GM18505 (cell line): ENCODE measurements at regions not wholly inside any gene's neighbourhood (a gene's known extent, or its start where the extent isn't known, plus 50 kb on each side); places are given as distances from the start of the nearest gene placed in this dataset.

Experiments
- ATAC-seq: cut with Tn5 transposase; IDR thresholded peaks from one replicate; pipeline ENCODE4 v1.9.1; 2021; ENCODE audit not compliant: unreplicated experiment
- POLR2A ChIP-seq: IDR thresholded peaks from 4 replicates; pipeline ENCODE4 v1.6.1; 2011; ENCODE audit warnings: borderline replicate concordance; ENCODE audit not compliant: insufficient read depth, insufficient read length; ENCODE audit errors: extremely low read depth

DNA sequence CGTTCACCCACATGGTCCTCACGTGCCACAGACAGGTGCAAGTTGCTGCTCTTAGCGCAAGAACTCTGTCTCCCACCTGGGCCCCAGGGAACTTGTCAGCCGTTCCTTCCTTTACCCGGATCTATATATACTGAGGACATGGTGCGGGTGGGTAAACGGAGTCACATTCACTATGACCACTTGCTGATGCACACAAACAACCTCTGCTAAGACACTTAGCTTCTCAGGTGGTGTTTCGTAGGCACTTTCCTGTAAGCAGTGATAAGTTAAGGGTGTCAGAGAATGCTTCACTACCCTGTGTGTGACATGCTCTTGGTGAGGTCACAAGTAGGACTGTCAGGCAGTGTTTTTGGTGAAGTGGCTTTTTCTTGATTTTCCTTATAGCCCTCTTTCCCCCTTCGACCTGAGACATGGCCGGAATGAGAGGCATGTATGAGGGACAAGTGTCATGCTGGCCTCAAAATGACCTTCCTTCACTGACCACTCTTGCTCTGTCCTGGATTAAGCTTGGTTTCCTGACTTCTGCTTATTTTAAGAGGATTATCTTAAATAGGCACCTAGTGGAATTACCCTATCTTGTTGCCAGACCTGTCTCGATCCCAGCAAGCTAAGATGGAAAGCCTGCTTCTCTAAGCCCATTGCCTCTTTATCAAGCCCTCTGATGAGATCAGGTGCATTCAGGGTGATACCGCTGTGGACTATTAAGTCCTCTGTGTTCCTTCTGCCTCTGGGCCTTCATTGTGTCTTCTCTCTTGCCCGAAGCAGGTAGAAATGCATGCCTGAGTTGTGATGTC is 97.1 kb upstream of the CELF4 start:
- no peak for TF ChIP-seq POLR2A
- ATAC-seq = no peak

DNA sequence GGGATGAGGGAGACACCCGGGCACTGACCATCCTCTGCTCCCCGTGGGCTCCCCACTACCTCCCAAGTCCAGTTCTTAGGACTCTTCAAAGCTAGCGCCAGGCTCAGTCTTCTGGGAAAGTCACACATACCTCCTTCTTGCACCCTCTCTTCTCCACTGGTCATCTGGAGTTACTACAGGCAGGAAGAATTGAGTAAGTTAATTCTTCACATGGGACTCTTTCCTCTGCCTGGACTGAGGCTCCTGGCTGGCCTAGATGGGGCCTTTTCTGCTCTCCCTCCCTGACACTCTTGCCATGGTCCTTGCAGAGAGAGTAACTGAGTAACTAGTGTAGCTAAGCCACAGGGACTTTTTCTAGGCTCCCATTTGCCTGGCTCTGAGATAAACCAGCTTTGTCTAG is 96.5 kb upstream of the CELF4 start:
- ATAC-seq = no peak
- no peak for TF ChIP-seq POLR2A

DNA sequence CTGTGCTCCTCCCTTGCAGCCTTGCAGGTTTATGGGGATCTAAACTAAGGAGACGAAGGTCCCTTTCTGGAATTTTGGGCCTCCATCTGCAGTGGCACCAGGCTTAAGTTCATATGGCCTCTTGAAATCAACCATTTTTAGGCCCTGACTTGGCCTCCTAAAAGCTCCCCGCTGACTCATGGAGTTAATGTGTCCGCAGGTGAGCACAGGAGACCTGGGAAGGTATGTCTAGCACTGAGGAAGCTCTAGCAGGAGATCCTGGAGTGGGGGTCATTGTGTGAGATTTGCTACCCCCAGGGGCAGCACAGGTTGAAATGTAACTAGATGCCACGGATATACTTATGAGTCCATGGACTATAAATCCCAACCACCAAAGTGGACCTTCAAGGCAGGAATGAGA is 95.9 kb upstream of the CELF4 start:
- no peak for ATAC-seq
- no peak for TF ChIP-seq POLR2A

DNA sequence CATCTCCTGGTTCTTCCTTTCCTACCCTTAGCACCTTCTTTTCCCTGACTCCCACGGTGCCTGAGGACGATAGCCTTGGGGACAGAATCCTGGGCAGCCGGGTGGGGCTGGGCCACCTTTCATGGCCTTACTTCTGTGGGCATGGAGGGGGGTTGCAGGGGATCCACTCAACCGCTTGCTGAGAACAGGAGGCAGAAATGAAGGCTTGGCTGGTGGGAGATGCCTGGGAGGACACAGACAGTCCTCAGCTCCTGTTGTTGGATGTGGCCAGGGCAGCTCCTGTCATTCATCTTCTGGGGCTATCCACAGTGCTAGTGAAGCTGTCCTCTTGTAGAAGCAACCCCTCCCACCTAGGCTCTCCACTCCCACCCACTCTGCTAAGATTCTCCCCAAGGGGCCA is 95.5 kb upstream of the CELF4 start:
- TF ChIP-seq POLR2A = no peak
- ATAC-seq = no peak

DNA sequence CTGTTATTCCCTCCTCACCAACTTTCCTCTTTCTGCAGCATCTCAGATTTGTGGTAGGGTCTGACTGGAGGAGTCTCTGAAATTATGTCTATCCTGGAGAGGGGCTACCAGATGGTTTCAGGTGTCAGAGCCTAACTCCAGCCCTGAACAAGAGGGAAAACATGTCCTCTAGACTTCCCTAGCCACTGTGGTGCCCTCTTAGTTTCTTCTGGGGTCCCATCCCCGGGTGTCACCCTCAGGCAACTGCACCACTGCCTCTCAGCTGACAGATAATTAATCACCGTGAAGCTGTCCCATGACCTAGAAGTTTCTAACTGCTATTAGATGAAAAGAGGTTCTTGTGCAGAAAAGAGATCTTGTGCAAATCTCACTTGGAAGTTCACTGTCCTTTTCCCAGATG is 95.1 kb upstream of the CELF4 start:
- no peak for ATAC-seq
- TF ChIP-seq POLR2A = no peak

DNA sequence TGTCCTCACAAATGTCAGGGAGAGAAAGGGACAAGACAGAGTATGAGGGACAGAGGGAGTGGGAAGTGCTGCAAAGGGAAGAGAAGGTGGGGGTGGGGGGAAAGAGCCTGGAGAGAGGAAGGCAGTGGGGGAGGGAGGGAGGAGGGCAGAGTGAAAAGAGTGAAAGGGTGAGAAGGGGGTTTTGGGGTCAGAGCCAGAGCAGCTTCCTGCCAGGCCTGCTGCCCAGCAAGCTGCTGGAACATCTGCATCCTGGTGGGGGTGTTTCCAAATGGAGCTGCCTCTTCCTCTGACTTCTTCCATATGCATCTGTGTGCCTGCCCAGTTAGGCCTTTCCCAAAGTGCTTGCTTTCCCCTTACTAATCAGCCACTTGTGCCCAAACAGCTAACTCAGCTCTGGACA is 94.3 kb upstream of the CELF4 start:
- no peak for ATAC-seq
- no peak for TF ChIP-seq POLR2A

DNA sequence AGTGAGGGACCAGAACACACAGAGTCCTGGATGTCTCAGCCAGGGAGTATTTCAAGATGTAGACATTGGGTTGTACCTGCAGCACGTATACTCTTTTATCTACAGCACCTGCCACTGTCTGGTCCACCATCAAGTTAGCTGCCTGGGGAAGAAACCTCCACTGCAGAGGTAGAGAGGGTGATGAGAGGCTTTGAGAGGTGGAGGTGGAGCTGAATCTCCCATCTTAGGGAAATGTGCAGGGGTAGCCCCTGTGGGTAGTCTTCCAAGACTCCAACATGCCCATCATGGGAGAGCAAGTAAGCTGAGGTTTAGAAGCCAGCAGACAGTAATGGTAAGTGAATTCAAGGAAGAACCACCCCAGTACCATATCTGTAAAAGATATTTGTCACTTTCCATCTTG is 93.3 kb upstream of the CELF4 start:
- no peak for ATAC-seq
- no peak for TF ChIP-seq POLR2A

DNA sequence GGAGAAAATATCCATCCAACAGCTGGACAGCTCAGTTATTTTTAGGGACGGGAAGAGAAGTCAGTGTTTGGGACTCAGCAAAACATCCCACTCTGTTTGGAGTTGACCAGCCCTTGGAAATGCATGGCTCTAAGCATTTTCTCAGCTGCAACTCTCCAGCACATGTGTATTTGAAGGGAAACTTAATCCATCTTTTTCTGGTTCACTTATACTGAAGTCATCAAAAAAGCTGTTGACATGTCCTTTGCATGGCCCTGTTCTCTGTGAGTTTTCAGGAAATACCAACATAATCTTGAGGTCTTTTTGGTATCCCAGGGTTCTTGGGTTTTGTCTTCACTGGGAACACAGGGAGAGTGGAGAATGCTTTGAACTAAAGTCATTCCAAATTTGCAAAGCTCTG is 91.9 kb upstream of the CELF4 start:
- no peak for TF ChIP-seq POLR2A
- no peak for ATAC-seq

DNA sequence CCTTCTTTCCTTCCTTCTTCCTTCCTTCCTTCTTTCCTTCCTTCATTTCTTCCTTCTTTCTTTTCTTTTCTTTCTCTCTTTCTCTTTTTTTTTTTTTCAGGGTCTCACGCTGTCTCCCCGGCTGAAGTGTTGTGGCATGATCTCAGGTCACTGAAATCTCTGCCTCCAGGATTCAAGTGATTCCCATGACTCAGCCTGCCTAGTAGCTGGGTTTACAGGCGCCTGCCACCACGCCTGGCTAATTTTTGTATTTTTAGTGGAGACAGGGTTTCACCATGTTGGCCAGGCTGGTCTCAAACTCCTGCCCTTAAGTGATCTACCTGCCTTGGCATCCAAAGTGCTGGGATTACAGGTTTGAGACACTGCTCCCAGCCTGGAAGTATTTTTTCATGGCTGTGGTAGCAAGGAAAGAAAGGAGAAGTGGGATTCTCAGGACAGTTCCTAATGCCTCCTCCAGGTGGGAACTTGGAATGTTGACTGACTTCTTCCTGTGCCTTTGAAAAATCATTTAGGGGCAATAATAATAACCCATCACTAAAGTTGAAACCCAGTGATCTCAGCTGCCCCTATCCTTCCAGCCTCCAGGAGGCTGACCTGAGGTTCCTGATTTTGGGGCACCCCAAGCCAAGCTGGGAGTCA is 89.3 kb upstream of the CELF4 start:
- no peak for TF ChIP-seq POLR2A
- ATAC-seq = no peak

DNA sequence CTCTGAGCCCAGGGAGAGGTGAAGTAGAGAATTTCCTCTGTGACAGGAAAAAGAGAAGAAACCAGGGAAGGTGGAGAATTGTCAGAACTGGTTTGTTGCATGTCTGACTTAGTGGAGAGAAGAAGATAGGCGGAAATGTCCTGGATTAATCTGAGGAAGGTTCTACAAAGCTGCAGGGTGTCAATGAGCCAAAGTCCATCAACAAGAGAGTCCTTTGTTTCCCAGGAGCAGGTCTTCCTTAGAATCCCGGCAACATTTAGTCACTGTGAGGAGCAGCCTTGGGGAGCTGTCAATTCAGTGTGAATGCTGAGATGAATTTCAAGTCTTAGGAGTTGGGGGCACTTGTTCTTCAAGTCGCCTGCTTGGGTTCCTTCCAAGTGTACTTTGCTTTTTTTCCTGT is 88.4 kb upstream of the CELF4 start:
- ATAC-seq = no peak
- TF ChIP-seq POLR2A = no peak

DNA sequence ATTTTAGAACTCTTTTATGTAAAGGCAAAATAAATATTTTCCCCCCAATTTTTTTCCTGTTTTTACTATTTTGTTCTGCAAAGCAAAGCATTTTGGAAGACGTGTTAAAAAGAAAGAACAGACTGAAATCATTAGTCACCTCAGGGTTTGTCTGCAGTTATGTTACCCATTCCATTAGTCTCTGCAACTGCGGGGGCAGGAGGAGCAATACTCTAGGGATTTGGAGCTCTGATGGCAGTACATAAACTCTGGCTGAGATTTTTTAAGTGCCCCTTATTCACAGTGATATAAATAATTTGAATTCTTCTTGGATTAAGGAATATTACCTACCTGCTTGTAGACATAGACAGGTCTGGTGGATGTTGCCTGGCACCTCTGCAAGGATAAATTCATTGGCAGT is 88.0 kb upstream of the CELF4 start:
- TF ChIP-seq POLR2A = no peak
- ATAC-seq = no peak

DNA sequence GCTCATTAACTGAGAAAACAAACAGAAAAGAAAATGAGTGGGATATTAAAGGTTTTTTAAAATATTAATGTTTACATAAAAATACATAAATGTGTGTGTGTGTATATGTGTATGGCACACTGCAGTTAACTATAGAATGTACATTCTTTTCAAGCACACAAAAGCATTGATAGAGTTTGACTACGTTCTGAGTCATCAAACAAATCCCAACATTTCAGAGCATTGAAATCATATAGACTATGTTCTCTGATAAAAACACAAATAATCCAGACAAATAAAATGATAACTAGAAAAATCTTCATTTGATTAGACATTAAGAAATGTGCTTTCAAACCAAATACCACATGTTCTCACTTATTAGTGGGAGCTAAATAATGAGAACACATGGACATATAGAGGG is 84.3 kb upstream of the CELF4 start:
- no peak for TF ChIP-seq POLR2A
- ATAC-seq = no peak

DNA sequence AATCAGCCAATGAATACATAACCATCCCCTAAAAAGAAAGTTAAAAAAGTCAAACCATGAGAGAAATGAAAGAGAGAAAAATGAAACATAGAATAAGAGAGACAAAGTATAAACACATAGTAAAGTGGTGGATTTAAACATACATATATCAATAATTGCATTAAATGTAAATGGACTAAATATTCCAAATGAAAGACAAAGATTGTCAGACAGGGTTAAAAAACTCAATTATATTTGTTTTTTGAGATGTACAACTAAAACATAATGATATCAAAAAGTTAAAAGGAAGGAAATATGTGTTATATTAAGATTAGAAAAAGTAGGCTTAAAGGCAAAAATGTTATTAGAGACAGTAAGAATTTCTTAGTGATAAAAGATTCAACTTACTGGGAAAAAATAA is 83.8 kb upstream of the CELF4 start:
- ATAC-seq = no peak
- no peak for TF ChIP-seq POLR2A

DNA sequence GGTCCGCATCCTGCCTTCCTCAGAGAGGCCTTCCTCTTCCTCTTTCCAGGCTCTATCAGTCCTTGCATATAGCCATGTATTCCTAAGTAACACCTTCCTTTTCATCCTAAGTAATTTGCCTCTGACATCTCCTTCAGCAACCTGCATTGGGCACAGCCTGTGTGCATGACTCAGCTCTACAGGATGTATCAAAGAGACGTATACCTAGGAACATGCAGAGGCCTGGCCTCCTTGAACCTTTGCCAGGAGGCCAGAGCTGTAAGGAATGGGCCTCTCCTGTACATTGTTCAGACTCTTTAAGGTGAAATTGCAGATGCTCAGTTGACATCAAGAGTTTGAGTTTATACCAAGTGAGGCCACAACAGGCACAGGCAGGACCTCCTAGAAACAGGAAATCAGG is 76.0 kb upstream of the CELF4 start:
- no peak for ATAC-seq
- no peak for TF ChIP-seq POLR2A
